ENCODE measurements at regions not wholly inside any gene's neighbourhood (a gene's known extent, or its start where the extent isn't known, plus 50 kb on each side); places are given as distances from the start of the nearest gene placed in this dataset.

GRCh38 chr1:234731569-234732085 is 121.6 kb upstream of the IRF2BP2 start:
- in situ Hi-C loops (cut with HindIII; ENCODE audit: low sequenced_read_pairs) = loop anchor here (10.0 kb wide), 1 partner anchor 247 kb away; no protein-coding TSS in a partner anchor
- TF ChIP-seq, protein P1, sequence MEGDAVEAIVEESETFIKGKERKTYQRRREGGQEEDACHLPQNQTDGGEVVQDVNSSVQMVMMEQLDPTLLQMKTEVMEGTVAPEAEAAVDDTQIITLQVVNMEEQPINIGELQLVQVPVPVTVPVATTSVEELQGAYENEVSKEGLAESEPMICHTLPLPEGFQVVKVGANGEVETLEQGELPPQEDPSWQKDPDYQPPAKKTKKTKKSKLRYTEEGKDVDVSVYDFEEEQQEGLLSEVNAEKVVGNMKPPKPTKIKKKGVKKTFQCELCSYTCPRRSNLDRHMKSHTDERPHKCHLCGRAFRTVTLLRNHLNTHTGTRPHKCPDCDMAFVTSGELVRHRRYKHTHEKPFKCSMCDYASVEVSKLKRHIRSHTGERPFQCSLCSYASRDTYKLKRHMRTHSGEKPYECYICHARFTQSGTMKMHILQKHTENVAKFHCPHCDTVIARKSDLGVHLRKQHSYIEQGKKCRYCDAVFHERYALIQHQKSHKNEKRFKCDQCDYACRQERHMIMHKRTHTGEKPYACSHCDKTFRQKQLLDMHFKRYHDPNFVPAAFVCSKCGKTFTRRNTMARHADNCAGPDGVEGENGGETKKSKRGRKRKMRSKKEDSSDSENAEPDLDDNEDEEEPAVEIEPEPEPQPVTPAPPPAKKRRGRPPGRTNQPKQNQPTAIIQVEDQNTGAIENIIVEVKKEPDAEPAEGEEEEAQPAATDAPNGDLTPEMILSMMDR (IDR thresholded peaks at IDR 0.05; ENCODE audit: low read depth, low read length, missing control alignments) = no peak
- no peak overlapping the region for H3K4me3 ChIP-seq (ENCODE audit: low read depth, low read length)
- no peak for DNase-seq (ENCODE audit: low read depth)

GRCh38 chr1:234730770-234731568 is 121.0 kb upstream of the IRF2BP2 start:
- in situ Hi-C loops (cut with HindIII; ENCODE audit: low sequenced_read_pairs) = loop anchor here (10.0 kb wide), 1 partner anchor 246 kb away; no protein-coding TSS in a partner anchor
- no peak overlapping the region for H3K4me3 ChIP-seq (ENCODE audit: low read depth, low read length)
- no peak for DNase-seq (ENCODE audit: low read depth)
- TF ChIP-seq, protein P1 (IDR thresholded peaks at IDR 0.05; ENCODE audit: low read depth, low read length, missing control alignments) = no peak

- TF ChIP-seq, protein P1 (IDR thresholded peaks at IDR 0.05; ENCODE audit: low read depth, low read length, missing control alignments) = no peak
- DNase-seq (ENCODE audit: low read depth) = no peak
- no peak overlapping the region for H3K4me3 ChIP-seq (ENCODE audit: low read depth, low read length)
- in situ Hi-C loops (cut with HindIII; ENCODE audit: low sequenced_read_pairs) = loop anchor here (10.0 kb wide), 1 partner anchor 246 kb away; no protein-coding TSS in a partner anchor
Measured at GRCh38 chr1:234730475-234730769, 120.4 kb upstream of the IRF2BP2 start.

- DNase-seq (ENCODE audit: low read depth) = no peak
- in situ Hi-C loops (cut with HindIII; ENCODE audit: low sequenced_read_pairs) = loop anchor here (10.0 kb wide), 1 partner anchor 245 kb away; no protein-coding TSS in a partner anchor
- H3K4me3 ChIP-seq (ENCODE audit: low read depth, low read length) = no peak overlapping the region
- TF ChIP-seq, protein P1 (IDR thresholded peaks at IDR 0.05; ENCODE audit: low read depth, low read length, missing control alignments) = no peak
Measured at GRCh38 chr1:234729561-234730474, 119.8 kb upstream of the IRF2BP2 start.

GRCh38 chr1:234728740-234729139 is 118.8 kb upstream of the IRF2BP2 start:
- no peak overlapping the region for H3K4me3 ChIP-seq (ENCODE audit: low read depth, low read length)
- in situ Hi-C loops (cut with HindIII; ENCODE audit: low sequenced_read_pairs) = no loop called here
- DNase-seq (ENCODE audit: low read depth) = no peak
- TF ChIP-seq, protein P1 (IDR thresholded peaks at IDR 0.05; ENCODE audit: low read depth, low read length, missing control alignments) = no peak

Measured in astrocyte of the cerebellum (primary cell).